NK-92 treated with Interleukin-12 subunit alpha and Interleukin-12 subunit beta, amount 100 ng/mL, for 24 hours (cell line): ENCODE measurements at regions not wholly inside any gene's neighbourhood (a gene's known extent, or its start where the extent isn't known, plus 50 kb on each side); places are given as distances from the start of the nearest gene placed in this dataset.

Source experiments
- DNase-seq: peaks from one replicate; lab custom pipeline; 2025; lab: John Stamatoyannopoulos, UW

- DNase-seq: no peak
Measured at GRCh38 chrX:155682834-155683233, 70.1 kb upstream of the TMLHE start.

- no peak for DNase-seq
Measured at GRCh38 chrX:155679715-155680114, 67.0 kb upstream of the TMLHE start.

- DNase-seq: no peak
Measured at GRCh38 chrX:155673338-155673737, 60.6 kb upstream of the TMLHE start.

- DNase-seq: no peak
Measured at GRCh38 chrX:155666741-155667140, 54.0 kb upstream of the TMLHE start.
